ENCODE measurements at regions not wholly inside any gene's neighbourhood (a gene's known extent, or its start where the extent isn't known, plus 50 kb on each side); places are given as distances from the start of the nearest gene placed in this dataset.

DNA sequence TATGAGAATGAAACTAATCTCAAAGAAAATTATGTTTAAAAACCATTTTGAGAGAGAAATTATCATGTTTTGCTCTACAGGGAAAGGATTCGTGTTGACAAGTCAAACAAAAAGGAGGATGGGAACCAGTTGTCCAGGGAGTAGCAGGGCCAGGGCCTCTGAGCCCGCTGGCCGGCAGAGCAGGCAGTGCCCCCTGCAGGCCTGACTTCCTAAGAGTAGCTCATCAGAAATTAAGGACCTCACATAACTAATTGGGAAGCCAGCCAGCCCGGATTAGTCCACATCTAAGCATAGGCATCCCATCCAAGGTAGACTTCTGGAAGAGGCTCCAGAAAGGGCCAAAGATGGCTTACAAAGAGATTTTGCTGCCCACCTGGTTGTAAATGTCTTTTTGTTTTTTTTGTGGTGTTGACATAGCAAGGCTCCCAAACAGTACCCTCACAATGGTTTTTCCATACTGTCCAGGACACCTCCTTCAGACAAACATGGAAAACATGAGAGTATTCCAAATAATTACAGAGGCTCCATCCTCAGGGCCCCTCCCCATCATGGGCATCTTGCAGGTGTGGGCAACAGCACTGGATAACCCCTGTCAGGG lies 241.2 kb upstream of the TANK start:
- DNase-seq (ENCODE audit: insufficient read length, low spot score), result peak; percentile 20
- no peak for FAIRE-seq
- TF ChIP-seq, protein P1, sequence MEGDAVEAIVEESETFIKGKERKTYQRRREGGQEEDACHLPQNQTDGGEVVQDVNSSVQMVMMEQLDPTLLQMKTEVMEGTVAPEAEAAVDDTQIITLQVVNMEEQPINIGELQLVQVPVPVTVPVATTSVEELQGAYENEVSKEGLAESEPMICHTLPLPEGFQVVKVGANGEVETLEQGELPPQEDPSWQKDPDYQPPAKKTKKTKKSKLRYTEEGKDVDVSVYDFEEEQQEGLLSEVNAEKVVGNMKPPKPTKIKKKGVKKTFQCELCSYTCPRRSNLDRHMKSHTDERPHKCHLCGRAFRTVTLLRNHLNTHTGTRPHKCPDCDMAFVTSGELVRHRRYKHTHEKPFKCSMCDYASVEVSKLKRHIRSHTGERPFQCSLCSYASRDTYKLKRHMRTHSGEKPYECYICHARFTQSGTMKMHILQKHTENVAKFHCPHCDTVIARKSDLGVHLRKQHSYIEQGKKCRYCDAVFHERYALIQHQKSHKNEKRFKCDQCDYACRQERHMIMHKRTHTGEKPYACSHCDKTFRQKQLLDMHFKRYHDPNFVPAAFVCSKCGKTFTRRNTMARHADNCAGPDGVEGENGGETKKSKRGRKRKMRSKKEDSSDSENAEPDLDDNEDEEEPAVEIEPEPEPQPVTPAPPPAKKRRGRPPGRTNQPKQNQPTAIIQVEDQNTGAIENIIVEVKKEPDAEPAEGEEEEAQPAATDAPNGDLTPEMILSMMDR (IDR thresholded peaks at IDR 0.05; ENCODE audit: insufficient read depth, missing control alignments), result peak; percentile 48

DNA sequence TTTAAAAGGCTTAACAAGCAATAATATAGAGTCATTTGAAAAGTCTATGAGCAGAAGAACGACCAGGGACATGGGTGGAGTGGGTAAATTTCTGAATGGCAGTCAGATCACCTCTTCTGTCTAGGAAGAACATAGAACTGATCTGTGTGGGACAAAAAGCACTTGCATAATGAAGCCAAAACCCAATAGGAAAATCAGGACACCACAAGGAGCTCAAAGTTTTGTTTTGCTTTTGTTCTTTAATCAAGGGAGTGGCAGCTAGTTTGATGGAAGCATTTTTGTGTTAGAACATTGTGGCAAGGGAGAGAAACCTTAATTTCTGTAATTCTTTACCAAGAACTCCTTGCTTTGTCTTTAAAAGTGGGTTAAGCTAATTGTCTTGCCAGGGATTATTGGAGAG lies 240.2 kb upstream of the TANK start:
- FAIRE-seq, result no peak

DNA sequence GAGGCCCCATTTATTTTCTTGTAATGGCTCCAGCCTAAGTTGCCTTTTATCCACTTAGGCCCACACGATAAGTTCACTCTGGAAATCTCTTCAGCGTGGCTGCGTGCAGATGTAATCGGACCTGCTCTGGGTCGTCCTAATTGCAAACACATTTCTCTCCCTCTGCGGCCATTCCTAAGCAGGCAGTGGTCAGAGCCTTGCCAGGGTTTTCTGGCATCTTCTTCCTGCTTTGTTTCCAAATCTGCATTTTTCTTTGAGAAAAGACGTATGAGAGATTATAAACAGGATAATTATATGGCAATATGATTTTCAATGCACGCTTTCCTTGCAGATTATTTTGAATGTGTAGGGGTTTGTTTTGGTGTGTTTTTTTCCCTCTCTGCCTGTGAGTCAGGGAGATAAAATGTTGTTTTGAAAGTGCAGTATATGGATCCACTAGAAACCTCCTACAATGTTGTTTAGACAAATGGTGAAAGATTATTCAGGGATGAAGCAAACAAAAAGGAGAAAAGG lies 239.4 kb upstream of the TANK start:
- TF ChIP-seq, protein P1 (IDR thresholded peaks at IDR 0.05; ENCODE audit: insufficient read depth, missing control alignments), result no peak
- DNase-seq (ENCODE audit: insufficient read length, low spot score), result no peak

More for the DNA sequence above, 240.2 kb upstream of the TANK start:
- TF ChIP-seq, protein P1 (IDR thresholded peaks at IDR 0.05; ENCODE audit: insufficient read depth, missing control alignments), result no peak
- DNase-seq (ENCODE audit: insufficient read length, low spot score), result no peak

DNA sequence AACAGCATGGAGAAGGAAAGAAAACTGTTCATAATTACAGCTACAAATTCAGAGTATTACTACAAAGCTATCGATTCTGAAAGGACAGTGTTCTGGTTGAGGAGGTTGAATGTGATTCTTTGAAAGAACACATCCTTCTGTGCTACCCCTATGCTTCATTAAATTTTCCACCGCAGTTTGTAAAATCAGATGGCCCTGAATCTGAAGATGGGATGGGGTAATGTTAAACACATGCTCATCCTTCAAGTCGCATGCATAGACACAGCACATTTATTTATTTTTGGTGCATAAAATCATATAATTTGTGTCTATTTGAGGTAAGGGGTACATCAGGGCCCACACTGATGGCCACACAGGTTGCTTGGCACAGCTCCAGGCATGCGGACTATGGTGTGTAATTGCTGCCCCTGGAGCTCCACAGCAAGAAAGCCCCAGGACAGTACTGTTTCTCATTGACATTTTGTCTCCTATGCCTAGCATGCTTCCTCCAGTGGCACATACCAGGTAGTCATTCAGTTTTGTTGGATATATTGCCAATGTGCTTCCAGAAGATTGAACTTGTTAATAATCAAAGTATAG lies 238.8 kb upstream of the TANK start:
- DNase-seq (ENCODE audit: insufficient read length, low spot score) (no peak), FAIRE-seq (no peak)
- TF ChIP-seq, protein P1 (IDR thresholded peaks at IDR 0.05; ENCODE audit: insufficient read depth, missing control alignments), result no peak

More for the DNA sequence above, 239.4 kb upstream of the TANK start:
- no peak for FAIRE-seq

DNA sequence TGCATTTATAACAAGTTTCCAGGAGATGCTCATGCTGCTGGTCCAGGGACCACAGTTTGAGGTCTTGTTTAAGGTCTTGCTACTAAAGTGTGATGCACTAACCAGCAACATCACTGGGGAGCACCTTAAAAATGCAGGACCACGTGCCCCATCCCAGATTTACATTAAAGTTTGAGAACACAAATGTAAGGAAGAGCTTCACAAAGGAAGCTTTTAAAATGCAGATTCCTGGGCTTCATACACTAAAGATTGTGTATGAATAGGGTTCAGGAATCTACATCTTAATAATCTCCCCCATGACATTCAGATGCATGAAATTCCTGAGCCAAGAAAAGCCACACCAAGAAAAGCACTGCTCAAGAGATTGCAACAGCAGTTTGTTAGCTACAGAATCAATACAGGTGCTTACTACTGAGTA lies 235.3 kb upstream of the TANK start:
- no peak for DNase-seq (ENCODE audit: insufficient read length, low spot score)
- FAIRE-seq, result no peak
- TF ChIP-seq, protein P1 (IDR thresholded peaks at IDR 0.05; ENCODE audit: insufficient read depth, missing control alignments), result no peak

DNA sequence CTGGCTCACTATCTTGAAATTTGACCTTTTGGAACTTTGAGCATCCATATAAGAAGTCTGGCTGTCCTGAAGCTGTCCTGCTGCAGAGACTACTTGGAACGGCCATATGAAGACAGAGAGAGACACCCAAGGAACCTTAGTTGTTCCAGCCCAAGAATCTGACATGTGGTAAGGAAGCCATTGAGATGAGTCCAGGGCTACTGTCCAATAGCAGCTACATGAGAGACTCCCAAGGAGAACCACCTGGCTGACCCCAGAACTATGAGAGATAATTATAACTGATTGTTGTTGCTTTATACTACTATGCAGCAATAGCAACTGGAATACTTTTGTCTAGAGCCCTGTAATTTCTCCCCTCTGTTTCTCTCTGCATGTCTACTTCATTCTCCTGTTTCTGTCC lies 234.3 kb upstream of the TANK start:
- TF ChIP-seq, protein P1 (IDR thresholded peaks at IDR 0.05; ENCODE audit: insufficient read depth, missing control alignments), result no peak
- DNase-seq (ENCODE audit: insufficient read length, low spot score) (no peak), FAIRE-seq (no peak)

DNA sequence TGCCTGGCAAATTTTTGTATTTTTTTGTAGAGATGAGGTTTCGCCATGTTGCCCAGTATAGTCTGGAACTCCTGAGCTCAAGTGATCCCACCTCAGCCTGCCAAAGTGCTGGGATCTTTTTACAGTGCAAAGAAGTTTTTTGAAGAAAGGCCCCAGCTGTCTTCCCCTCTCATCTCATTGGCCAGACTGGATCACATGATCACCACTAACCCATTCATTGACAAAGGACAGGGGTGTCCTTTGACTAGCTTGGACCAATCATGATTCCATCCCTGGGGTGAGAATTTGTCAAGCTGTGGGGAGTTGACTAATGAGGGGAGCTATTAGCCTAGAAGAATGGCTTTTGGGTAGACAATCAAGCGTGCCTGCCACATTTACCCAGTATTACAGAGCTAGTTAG lies 232.9 kb upstream of the TANK start:
- DNase-seq (ENCODE audit: insufficient read length, low spot score) (no peak), FAIRE-seq (no peak)
- TF ChIP-seq, protein P1 (IDR thresholded peaks at IDR 0.05; ENCODE audit: insufficient read depth, missing control alignments), result no peak

Measured in D721Med (cell line).